Common myeloid progenitor, CD34-positive (primary cell): ENCODE measurements at regions not wholly inside any gene's neighbourhood (a gene's known extent, or its start where the extent isn't known, plus 50 kb on each side); places are given as distances from the start of the nearest gene placed in this dataset.

Experiments used
- CTCF ChIA-PET: fragments of 350-600 bp; sonication (Branson Sonifier 250); formaldehyde crosslinking; loops from one replicate; lab custom pipeline; 2021; ENCODE audit warnings: antibody characterized with exemption; lab: Charles Lee
- POLR2A ChIA-PET: fragments of 350-600 bp; sonication (Branson Sonifier 250); formaldehyde crosslinking; loops from one replicate; lab custom pipeline; 2021; ENCODE audit warnings: antibody characterized with exemption; lab: Charles Lee
- DNase-seq, 3 donors: peaks; one replicate each; pipeline versions ENCODE4 v3.0.0 to v3.0.0-alpha.2; 2013
- H3K27ac ChIP-seq, 2 experiments: 1 replicate in 1 of 2; 2 replicates in 1 of 2; pipeline ENCODE4 v1.7.0; 2013; ENCODE audit warnings: inconsistent platforms in 2 of 2, low read length in 2 of 2, mild to moderate bottlenecking in 2 of 2, low read depth in 1 of 2, moderate library complexity in 1 of 2; ENCODE audit not compliant: severe bottlenecking in 2 of 2, insufficient read depth in 1 of 2, poor library complexity in 1 of 2
- H3K27me3 ChIP-seq, 5 experiments: replicated peaks in 2 of 5; 1 replicate in 3 of 5; 2 replicates in 2 of 5; pipeline versions ENCODE4 v1.6.1 to v1.7.0; 2013; ENCODE audit warnings: low read length in 4 of 5, mild to moderate bottlenecking in 2 of 5, moderate library complexity in 2 of 5, inconsistent platforms in 1 of 5; ENCODE audit not compliant: insufficient read depth in 5 of 5, control insufficient read depth in 4 of 5
- H3K36me3 ChIP-seq, 4 experiments: 1 replicate in 2 of 4; 2 replicates in 2 of 4; pipeline versions ENCODE4 v1.6.1 to v1.7.0; 2013; ENCODE audit warnings: low read length in 3 of 4, control low read depth in 1 of 4, mild to moderate bottlenecking in 1 of 4; ENCODE audit not compliant: control insufficient read depth in 4 of 4, insufficient read depth in 4 of 4
- H3K4me1 ChIP-seq, 4 experiments: 1 replicate in 3 of 4; 2 replicates in 1 of 4; pipeline versions ENCODE4 v1.6.1 to v1.7.1; 2013; ENCODE audit warnings: low read length in 3 of 4, mild to moderate bottlenecking in 3 of 4, control low read depth in 1 of 4, inconsistent platforms in 1 of 4, moderate library complexity in 1 of 4; ENCODE audit not compliant: control insufficient read depth in 4 of 4, insufficient read depth in 4 of 4; ENCODE audit errors: control extremely low read depth in 1 of 4
- H3K4me3 ChIP-seq, 7 experiments: 1 replicate in 4 of 7; 2 replicates in 3 of 7; pipeline versions ENCODE4 v1.5.1 to v1.7.0; 2013; ENCODE audit warnings: mild to moderate bottlenecking in 7 of 7, low read length in 6 of 7, moderate library complexity in 6 of 7, inconsistent platforms in 2 of 7, low read depth in 2 of 7, control low read depth in 1 of 7; ENCODE audit not compliant: insufficient read depth in 4 of 7, control insufficient read depth in 1 of 7; ENCODE audit errors: extremely low read depth in 1 of 7
- H3K9me3 ChIP-seq, 5 experiments: 1 replicate in 4 of 5; 2 replicates in 1 of 5; pipeline versions ENCODE4 v1.6.1 to v1.7.1; 2013; ENCODE audit warnings: low read length in 4 of 5, mild to moderate bottlenecking in 2 of 5, inconsistent platforms in 1 of 5, low read depth in 1 of 5, moderate library complexity in 1 of 5; ENCODE audit not compliant: control insufficient read depth in 4 of 5, insufficient read depth in 2 of 5; ENCODE audit errors: control extremely low read depth in 1 of 5
- WGBS: methylation state at CpG from one replicate; pipeline ENCODE4 v1.1.5; 2013; ENCODE audit not compliant: insufficient coverage; 5-methylcytosine and 5-hydroxymethylcytosine counted together

- WGBS = 87% methylated on average over 2 of the region's 2 CpGs
- CTCF ChIA-PET = no interaction called here
- H3K27me3 ChIP-seq = peaks cover 0 to 2% (median 0%) of the 10 kb centered on the region in 5 experiments
- H3K36me3 ChIP-seq = no peaks in the 10 kb centered on the region
- H3K9me3 ChIP-seq = peaks cover 0 to 5% (median 2%) of the 10 kb centered on the region in 5 experiments
- H3K4me1 ChIP-seq = no peaks in the 10 kb centered on the region
- no peak overlapping the region for H3K4me3 ChIP-seq
- no peak for DNase-seq
- H3K27ac ChIP-seq = no peak overlapping the region
- POLR2A ChIA-PET = no interaction called here
Measured at GRCh38 chr1:187157552-187157951, 328.8 kb downstream of the PLA2G4A start.

DNA sequence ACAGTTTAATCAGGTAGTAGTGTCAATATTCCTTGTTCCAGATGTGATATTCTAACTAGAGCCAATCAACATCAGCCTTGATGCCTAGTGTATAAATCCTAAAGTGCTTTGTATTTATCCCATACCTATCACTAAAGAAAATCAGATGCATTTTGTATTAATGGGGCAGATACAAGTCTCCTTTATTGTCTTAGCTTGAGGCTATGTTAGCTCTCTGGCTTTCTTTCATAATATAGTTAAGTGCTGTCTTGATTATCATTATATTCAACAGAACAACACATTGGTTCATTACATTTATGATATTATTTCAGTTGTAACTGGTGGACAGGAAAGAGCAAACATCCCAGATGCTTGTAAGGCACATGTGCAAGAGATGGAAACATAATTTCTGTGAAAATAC, 338.8 kb downstream of the PLA2G4A start:
- CTCF ChIA-PET = no interaction called here
- no peaks in the 10 kb centered on the region for H3K4me1 ChIP-seq
- H3K27me3 ChIP-seq = no peaks in the 10 kb centered on the region
- DNase-seq = no peak
- H3K4me3 ChIP-seq = no peak overlapping the region
- H3K9me3 ChIP-seq = peaks cover 0 to 16% (median 5%) of the 10 kb centered on the region in 5 experiments
- no peaks in the 10 kb centered on the region for H3K36me3 ChIP-seq
- POLR2A ChIA-PET = no interaction called here
- H3K27ac ChIP-seq = no peak overlapping the region

- ChIA-PET POLR2A (no interaction called here), CTCF (no interaction called here)
- Histone ChIP-seq H3K9me3 (peaks cover 0 to 19% (median 5%) of the 10 kb centered on the region in 5 experiments), H3K36me3 (no peaks in the 10 kb centered on the region), H3K27me3 (no peaks in the 10 kb centered on the region), H3K4me3 (no peak overlapping the region), H3K27ac (no peak overlapping the region), H3K4me1 (no peaks in the 10 kb centered on the region)
- WGBS = no CpG with 5 or more reads among the region's 2 CpGs
- DNase-seq = no peak
Measured at GRCh38 chr1:187168297-187168696, 339.5 kb downstream of the PLA2G4A start.

DNA sequence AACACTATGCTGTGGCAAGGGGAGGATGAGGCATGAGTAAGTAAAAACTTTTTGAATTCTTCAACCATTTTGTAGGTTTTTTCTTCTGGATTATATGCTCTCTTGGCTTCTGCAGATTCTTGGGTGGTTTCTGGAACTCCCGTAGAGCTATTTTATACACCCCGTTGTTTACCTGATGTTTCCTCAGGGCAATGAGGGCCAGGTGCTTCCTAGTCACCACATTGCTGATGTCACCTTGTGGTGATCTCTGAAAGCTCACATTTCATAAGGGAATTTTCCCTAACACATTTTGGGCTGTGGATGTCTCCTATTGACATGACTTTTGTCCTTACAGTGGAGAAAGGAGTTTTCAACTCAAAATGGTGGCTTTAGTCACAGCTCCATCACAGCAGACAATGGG, 356.6 kb downstream of the PLA2G4A start:
- WGBS = 100% methylated on average over 2 of the region's 2 CpGs
- DNase-seq = peak in 2 of 3 donors; percentile 0 to 4
- ChIA-PET CTCF (no interaction called here), POLR2A (no interaction called here)
- H3K4me3 ChIP-seq = no peak overlapping the region
- no peaks in the 10 kb centered on the region for H3K36me3 ChIP-seq
- no peak overlapping the region for H3K27ac ChIP-seq
- no peaks in the 10 kb centered on the region for H3K27me3 ChIP-seq
- H3K4me1 ChIP-seq = no peaks in the 10 kb centered on the region
- peaks cover 0 to 3% (median 2%) of the 10 kb centered on the region in 5 experiments for H3K9me3 ChIP-seq

DNA sequence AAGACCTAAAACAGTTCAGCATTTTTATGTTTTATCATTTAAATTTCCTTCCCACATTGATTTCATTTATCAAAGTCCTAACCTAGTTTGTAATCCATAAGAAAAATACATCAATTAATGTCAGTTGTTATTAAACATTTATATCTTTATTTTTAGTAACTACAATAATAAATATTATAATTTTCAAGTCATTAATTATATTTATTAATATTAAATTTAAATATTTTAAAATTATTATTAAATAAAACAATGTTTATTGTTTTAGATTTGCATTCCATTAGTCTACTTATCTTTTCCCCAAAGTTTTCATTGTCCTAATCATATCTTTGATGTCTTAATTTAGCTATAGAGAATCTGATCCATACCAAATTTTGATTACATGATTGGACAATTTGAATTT, 368.9 kb downstream of the PLA2G4A start:
- POLR2A ChIA-PET = no interaction called here
- H3K9me3 ChIP-seq = no peaks in the 10 kb centered on the region

GRCh38 chr1:187203257-187203656, 374.5 kb downstream of the PLA2G4A start:
- Histone ChIP-seq H3K4me3 (no peak overlapping the region), H3K36me3 (no peaks in the 10 kb centered on the region), H3K9me3 (no peaks in the 10 kb centered on the region), H3K27me3 (no peaks in the 10 kb centered on the region), H3K27ac (no peak overlapping the region), H3K4me1 (no peaks in the 10 kb centered on the region)
- CTCF ChIA-PET = no interaction called here
- no peak for DNase-seq
- POLR2A ChIA-PET = no interaction called here
- 97% methylated on average over 4 of the region's 5 CpGs for WGBS

More for the DNA sequence above, 368.9 kb downstream of the PLA2G4A start:
- no peaks in the 10 kb centered on the region for H3K4me1 ChIP-seq
- no peaks in the 10 kb centered on the region for H3K36me3 ChIP-seq
- H3K27me3 ChIP-seq = no peaks in the 10 kb centered on the region
- H3K4me3 ChIP-seq = no peak overlapping the region
- DNase-seq = no peak
- CTCF ChIA-PET = no interaction called here
- no peak overlapping the region for H3K27ac ChIP-seq

- no peak overlapping the region for H3K4me3 ChIP-seq
- ChIA-PET CTCF (no interaction called here), POLR2A (no interaction called here)
- H3K4me1 ChIP-seq = no peaks in the 10 kb centered on the region
- WGBS = 95% methylated on average over 2 of the region's 2 CpGs
- no peaks in the 10 kb centered on the region for H3K36me3 ChIP-seq
- no peak for DNase-seq
- no peaks in the 10 kb centered on the region for H3K9me3 ChIP-seq
- no peaks in the 10 kb centered on the region for H3K27me3 ChIP-seq
- no peak overlapping the region for H3K27ac ChIP-seq
Measured at GRCh38 chr1:187212377-187212776, 383.6 kb downstream of the PLA2G4A start.
